Stimulated activated naive CD4-positive, alpha-beta T cell treated with Interleukin-2 at 50 U/mL for 16 hours (primary cell): ENCODE measurements at regions not wholly inside any gene's neighbourhood (a gene's known extent, or its start where the extent isn't known, plus 50 kb on each side); places are given as distances from the start of the nearest gene placed in this dataset.
"Not testable (repeated sequence)": the region's sequence is repeated elsewhere in the genome, so short reads cannot be mapped to it uniquely, and the experiment has no call there.

Source experiments
- DNase-seq: peaks from one replicate; lab custom pipeline; 2025; lab: John Stamatoyannopoulos, UW

GRCh38 chr7:94314413-94315410 is 80.0 kb upstream of the COL1A2 start:
- DNase-seq = no peak

DNA sequence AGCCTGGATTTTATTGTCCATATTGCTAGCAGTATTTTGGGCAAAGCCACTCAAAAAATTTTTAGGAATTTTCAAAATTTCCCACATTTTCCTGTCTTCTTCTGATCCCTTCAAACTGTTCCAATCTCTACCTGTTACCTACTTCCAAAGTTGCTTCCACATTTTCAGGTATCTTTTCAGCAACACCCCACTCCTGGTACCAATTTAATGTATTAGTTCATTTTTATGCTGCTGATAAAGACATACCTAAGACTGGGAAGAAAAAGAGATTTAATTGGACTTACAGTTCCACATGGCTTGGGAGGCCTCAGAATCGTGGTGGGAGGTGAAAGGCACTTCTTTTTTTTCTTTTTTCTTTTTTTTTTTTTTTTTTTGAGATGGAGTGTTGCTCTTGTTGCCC is 73.6 kb upstream of the COL1A2 start:
- not testable (repeated sequence) for DNase-seq

- DNase-seq = no peak
Measured at GRCh38 chr7:94323844-94324243, 70.9 kb upstream of the COL1A2 start.

DNA sequence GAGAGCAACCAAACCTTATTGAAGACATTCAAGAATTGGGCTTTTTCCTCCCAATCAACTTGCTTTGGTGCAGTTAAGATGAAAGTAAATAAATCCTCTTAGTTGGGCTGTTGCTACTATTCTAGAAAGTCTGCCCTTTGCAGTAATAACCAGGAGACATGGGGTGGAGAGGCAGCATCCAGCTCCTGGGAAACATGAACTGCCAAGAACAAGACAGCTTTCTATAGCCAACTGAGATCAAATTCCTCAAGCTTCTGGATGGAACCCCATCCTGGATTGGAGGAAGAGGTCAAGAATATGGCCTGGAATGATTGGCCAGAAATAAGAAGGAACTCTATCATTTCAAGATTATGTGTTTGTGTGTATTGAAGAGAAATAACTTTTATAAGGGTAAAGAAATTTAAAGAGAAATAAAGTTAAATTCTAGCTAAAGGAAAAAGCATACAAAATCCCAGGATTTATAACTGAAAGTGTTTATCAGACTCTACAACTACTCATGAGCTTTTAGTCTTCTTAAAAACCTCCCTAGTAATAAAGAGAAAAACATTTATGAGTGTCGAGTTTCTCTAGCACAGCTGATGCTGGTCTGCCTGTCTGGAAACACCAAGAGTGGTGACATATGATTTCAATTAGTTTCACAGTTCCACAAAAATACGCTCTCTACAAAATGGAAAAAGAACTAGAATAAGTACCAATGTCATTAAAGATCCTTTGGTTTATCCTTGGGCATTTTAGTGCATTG is 70.1 kb upstream of the COL1A2 start:
- no peak for DNase-seq

- DNase-seq = no peak
Measured at GRCh38 chr7:94325122-94325475, 69.6 kb upstream of the COL1A2 start.

DNA sequence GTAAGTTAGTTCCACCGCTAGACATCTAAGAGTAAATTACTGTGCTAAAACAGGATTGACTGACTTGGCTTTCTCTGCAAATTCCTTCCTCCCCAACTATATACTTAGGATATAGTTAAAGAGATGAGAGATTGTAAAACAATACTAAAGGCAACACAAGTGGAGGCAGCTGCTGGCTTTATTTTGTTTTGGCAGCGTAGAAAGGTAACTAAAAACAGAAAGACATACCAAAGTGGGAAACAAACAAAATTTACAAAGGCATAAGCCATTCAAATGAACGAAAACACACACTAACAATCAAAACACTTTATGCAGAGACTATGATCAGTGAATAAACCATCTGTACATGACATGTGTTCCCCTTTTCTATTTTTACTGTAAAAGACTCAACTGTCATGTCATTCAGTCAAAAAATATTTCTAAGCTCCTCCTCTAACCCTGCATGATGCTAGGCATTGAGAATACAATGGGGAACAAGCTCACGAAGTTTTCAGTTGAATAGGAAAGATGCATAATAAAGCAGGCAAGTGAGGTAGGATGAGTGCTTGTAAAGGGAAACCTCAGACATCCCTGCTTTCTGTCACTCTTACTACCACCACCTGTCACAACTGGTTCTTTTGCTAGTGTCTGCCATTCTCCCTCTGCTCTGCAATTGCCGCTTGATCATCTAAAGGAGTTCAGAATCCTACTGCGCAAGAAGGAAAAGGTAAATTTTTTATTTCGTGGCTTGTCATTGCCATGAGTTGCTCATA is 64.2 kb upstream of the COL1A2 start:
- no peak for DNase-seq

GRCh38 chr7:94332571-94332970 is 62.1 kb upstream of the COL1A2 start:
- no peak for DNase-seq

- no peak for DNase-seq
Measured at GRCh38 chr7:94333810-94334209, 60.9 kb upstream of the COL1A2 start.

GRCh38 chr7:94335586-94335985 is 59.1 kb upstream of the COL1A2 start:
- DNase-seq = no peak

- no peak for DNase-seq
Measured at GRCh38 chr7:94336009-94336408, 58.7 kb upstream of the COL1A2 start.

GRCh38 chr7:94338921-94339371 is 55.7 kb upstream of the COL1A2 start:
- no peak for DNase-seq

DNA sequence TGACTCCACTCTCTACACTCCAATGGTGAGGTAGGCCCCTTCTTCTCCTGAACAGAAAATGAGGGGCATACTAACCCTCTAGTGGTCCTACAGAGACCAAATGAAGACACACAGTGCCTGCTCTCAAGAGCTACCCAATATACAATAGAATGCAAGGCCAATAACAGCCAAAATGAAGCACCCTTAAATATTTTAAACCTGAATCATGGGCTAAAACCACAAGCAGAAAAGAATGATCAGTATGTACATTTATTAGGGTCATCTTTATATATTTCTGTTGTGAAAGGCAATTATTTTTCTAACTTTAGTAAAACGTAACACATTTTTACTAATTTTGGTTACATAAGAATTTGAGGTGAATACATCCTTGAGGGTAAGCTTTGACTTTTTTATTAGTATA is 49.9 kb upstream of the COL1A2 start:
- DNase-seq = no peak
